ENCODE measurements at regions not wholly inside any gene's neighbourhood (a gene's known extent, or its start where the extent isn't known, plus 50 kb on each side); places are given as distances from the start of the nearest gene placed in this dataset.
"Not testable (repeated sequence)": the region's sequence is repeated elsewhere in the genome, so short reads cannot be mapped to it uniquely, and the experiment has no call there.

DNA sequence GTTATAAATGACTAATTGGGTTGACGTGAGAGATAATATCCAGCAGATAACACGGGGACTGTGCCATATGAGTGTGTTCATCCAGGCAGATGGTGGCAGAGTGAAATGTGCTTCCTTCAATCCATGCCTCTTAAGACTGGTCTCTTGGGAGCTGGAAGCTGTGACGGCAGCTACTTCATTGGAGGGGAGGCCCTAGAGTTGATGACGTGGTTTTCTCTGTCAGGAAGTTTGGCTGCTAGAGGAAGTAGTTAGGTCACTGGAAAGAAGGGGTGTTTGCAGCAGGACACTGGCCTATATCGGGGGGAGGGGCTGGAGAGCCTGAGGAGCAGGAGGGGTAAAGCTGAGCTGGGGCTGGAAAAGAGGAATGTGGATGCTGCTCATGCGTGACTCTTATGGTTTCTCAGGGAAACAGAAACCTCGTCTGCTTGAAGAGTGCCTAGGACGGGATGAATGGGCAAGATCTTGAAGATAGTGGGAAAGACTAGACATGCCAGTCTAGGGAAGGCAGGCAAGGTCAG lies 3051.6 kb downstream of the RPIA start:
- not testable (repeated sequence) for H3K27me3 Mint-ChIP-seq (ENCODE audit: low read depth); H3K36me3 Mint-ChIP-seq (ENCODE audit: low read depth); DNase-seq (ENCODE audit: low read depth, low spot score); H3K4me3 Mint-ChIP-seq; H3K9me3 Mint-ChIP-seq; H3K27ac Mint-ChIP-seq (ENCODE audit: unreplicated experiment)
- H3K4me1 Mint-ChIP-seq: peaks cover 12% of the 10 kb centered on the region

DNA sequence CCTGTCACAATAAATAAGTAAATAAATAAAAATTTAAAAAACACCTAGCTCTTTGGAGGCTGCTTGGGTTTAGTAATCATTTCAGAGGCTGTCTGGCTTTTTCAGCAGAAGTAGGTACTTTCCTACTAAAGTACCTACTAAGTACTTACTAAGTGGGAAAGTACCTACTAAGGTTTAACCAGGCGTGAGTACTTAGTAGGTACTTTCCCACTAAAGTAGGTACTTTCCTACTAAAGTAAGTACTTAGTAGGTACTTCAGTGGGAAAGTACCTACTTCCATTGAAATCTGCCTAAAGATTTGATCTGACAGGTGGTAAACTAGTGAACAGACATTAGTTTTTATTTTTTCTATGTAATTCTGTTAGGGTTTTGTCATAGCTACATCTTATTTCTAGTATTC lies 3052.4 kb downstream of the RPIA start:
- H3K9me3 Mint-ChIP-seq; H3K27ac Mint-ChIP-seq (ENCODE audit: unreplicated experiment); DNase-seq (ENCODE audit: low read depth, low spot score); H3K27me3 Mint-ChIP-seq (ENCODE audit: low read depth); H3K4me3 Mint-ChIP-seq; H3K36me3 Mint-ChIP-seq (ENCODE audit: low read depth): not testable (repeated sequence)
- peaks cover 12% of the 10 kb centered on the region for H3K4me1 Mint-ChIP-seq

GRCh38 chr2:91744700-91745141 lies 3053.2 kb downstream of the RPIA start:
- H3K27ac Mint-ChIP-seq (ENCODE audit: unreplicated experiment): peak overlapping the region; percentile 60
- H3K4me3 Mint-ChIP-seq: peak overlapping the region; percentile 66
- not testable (repeated sequence) for H3K36me3 Mint-ChIP-seq (ENCODE audit: low read depth); H3K9me3 Mint-ChIP-seq; H3K27me3 Mint-ChIP-seq (ENCODE audit: low read depth); DNase-seq (ENCODE audit: low read depth, low spot score)
- H3K4me1 Mint-ChIP-seq: peaks cover 12% of the 10 kb centered on the region

GRCh38 chr2:91748902-91749301 lies 3057.4 kb downstream of the RPIA start:
- Mint-ChIP-seq H3K36me3 (ENCODE audit: low read depth) (peaks cover 7% of the 10 kb centered on the region), H3K9me3 (peaks cover 3% of the 10 kb centered on the region), H3K27me3 (ENCODE audit: low read depth) (peaks cover 4% of the 10 kb centered on the region), H3K4me3 (no peak overlapping the region), H3K27ac (ENCODE audit: unreplicated experiment) (no peak overlapping the region), H3K4me1 (peaks cover 8% of the 10 kb centered on the region)
- TF ChIP-seq, protein P1, sequence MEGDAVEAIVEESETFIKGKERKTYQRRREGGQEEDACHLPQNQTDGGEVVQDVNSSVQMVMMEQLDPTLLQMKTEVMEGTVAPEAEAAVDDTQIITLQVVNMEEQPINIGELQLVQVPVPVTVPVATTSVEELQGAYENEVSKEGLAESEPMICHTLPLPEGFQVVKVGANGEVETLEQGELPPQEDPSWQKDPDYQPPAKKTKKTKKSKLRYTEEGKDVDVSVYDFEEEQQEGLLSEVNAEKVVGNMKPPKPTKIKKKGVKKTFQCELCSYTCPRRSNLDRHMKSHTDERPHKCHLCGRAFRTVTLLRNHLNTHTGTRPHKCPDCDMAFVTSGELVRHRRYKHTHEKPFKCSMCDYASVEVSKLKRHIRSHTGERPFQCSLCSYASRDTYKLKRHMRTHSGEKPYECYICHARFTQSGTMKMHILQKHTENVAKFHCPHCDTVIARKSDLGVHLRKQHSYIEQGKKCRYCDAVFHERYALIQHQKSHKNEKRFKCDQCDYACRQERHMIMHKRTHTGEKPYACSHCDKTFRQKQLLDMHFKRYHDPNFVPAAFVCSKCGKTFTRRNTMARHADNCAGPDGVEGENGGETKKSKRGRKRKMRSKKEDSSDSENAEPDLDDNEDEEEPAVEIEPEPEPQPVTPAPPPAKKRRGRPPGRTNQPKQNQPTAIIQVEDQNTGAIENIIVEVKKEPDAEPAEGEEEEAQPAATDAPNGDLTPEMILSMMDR (conservative IDR thresholded peaks at IDR 0.05): no peak
- no peak for DNase-seq (ENCODE audit: low read depth, low spot score)

DNA sequence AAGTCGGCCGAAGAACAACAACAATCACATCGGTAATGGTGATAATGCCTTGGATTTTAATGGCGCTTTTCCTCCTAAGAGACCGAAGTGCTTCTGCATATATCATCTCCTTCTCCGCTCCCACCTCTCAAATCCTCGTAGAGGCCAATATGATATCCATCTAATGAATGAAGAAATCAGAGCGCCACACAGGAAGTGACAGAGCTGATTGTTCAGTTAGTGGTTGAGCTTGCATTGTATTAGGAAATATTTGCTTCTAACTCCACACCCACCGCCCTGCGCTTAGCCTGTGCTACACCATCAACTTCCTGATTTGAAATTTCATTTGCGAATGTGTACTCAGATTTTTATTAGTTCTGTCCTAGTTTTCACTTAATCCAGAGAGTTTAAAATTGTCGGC lies 3058.2 kb downstream of the RPIA start:
- H3K9me3 Mint-ChIP-seq; DNase-seq (ENCODE audit: low read depth, low spot score); H3K4me3 Mint-ChIP-seq; H3K36me3 Mint-ChIP-seq (ENCODE audit: low read depth); H3K4me1 Mint-ChIP-seq; H3K27me3 Mint-ChIP-seq (ENCODE audit: low read depth); H3K27ac Mint-ChIP-seq (ENCODE audit: unreplicated experiment): not testable (repeated sequence)

- not testable (repeated sequence) for H3K9me3 Mint-ChIP-seq; H3K27me3 Mint-ChIP-seq (ENCODE audit: low read depth); DNase-seq (ENCODE audit: low read depth, low spot score); H3K36me3 Mint-ChIP-seq (ENCODE audit: low read depth); H3K27ac Mint-ChIP-seq (ENCODE audit: unreplicated experiment); H3K4me3 Mint-ChIP-seq
- H3K4me1 Mint-ChIP-seq: peaks cover 11% of the 10 kb centered on the region
- TF ChIP-seq, protein P1 (conservative IDR thresholded peaks at IDR 0.05): peak; percentile 35
Observed at GRCh38 chr2:91759361-91759941, 3068.0 kb downstream of the RPIA start.

DNA sequence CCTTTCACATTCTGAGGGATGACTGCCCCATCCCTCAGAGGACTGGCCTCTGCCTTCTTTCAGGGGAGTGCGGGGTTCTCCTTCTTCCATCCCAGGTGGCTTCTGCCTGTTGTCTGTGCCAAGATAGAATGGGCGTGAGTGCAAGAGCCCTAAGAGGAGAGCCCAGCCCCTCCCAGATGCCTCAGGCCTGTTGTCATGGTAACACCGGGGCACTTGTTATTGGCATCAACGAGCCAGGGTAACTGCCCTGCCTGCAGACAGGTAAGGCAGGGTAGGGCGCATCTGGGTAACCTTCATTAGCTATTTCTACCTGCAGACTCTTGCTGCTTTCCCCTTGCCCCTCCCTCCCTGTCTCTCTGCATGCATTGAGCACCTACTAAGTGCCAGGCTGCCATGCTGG lies 3069.2 kb downstream of the RPIA start:
- H3K36me3 Mint-ChIP-seq (ENCODE audit: low read depth); DNase-seq (ENCODE audit: low read depth, low spot score); H3K4me3 Mint-ChIP-seq; H3K27me3 Mint-ChIP-seq (ENCODE audit: low read depth); H3K9me3 Mint-ChIP-seq; H3K27ac Mint-ChIP-seq (ENCODE audit: unreplicated experiment): not testable (repeated sequence)
- peaks cover 15% of the 10 kb centered on the region for H3K4me1 Mint-ChIP-seq

- H3K27ac Mint-ChIP-seq (ENCODE audit: unreplicated experiment); DNase-seq (ENCODE audit: low read depth, low spot score); H3K36me3 Mint-ChIP-seq (ENCODE audit: low read depth); H3K9me3 Mint-ChIP-seq; H3K27me3 Mint-ChIP-seq (ENCODE audit: low read depth); H3K4me3 Mint-ChIP-seq: not testable (repeated sequence)
- H3K4me1 Mint-ChIP-seq: peaks cover 15% of the 10 kb centered on the region
Observed at GRCh38 chr2:91762312-91762711, 3070.8 kb downstream of the RPIA start.

- H3K4me1 Mint-ChIP-seq: peaks cover 15% of the 10 kb centered on the region
- not testable (repeated sequence) for H3K4me3 Mint-ChIP-seq; H3K27ac Mint-ChIP-seq (ENCODE audit: unreplicated experiment)
Observed at GRCh38 chr2:91763710-91764109, 3072.2 kb downstream of the RPIA start.

GRCh38 chr2:91764581-91765002 lies 3073.1 kb downstream of the RPIA start:
- H3K4me3 Mint-ChIP-seq; H3K27ac Mint-ChIP-seq (ENCODE audit: unreplicated experiment); H3K27me3 Mint-ChIP-seq (ENCODE audit: low read depth); H3K9me3 Mint-ChIP-seq; H3K36me3 Mint-ChIP-seq (ENCODE audit: low read depth); DNase-seq (ENCODE audit: low read depth, low spot score): not testable (repeated sequence)
- peaks cover 15% of the 10 kb centered on the region for H3K4me1 Mint-ChIP-seq

More at GRCh38 chr2:91763710-91764109, 3072.2 kb downstream of the RPIA start:
- H3K9me3 Mint-ChIP-seq; H3K27me3 Mint-ChIP-seq (ENCODE audit: low read depth); H3K36me3 Mint-ChIP-seq (ENCODE audit: low read depth); DNase-seq (ENCODE audit: low read depth, low spot score): not testable (repeated sequence)

GRCh38 chr2:91765018-91765754 lies 3073.7 kb downstream of the RPIA start:
- not testable (repeated sequence) for H3K9me3 Mint-ChIP-seq; H3K36me3 Mint-ChIP-seq (ENCODE audit: low read depth); H3K4me3 Mint-ChIP-seq; H3K27ac Mint-ChIP-seq (ENCODE audit: unreplicated experiment); DNase-seq (ENCODE audit: low read depth, low spot score); H3K27me3 Mint-ChIP-seq (ENCODE audit: low read depth)
- peaks cover 15% of the 10 kb centered on the region for H3K4me1 Mint-ChIP-seq

Data from neural crest cell (in vitro differentiated cells).